Progenitor cell of endocrine pancreas (in vitro differentiated cells): ENCODE measurements at regions not wholly inside any gene's neighbourhood (a gene's known extent, or its start where the extent isn't known, plus 50 kb on each side); places are given as distances from the start of the nearest gene placed in this dataset.

ENCODE experiments used
- DNase-seq: peaks from one replicate; pipeline ENCODE4 v3.0.0; 2021; ENCODE audit warnings: low spot score; ENCODE audit not compliant: unreplicated experiment
- H3K27ac Mint-ChIP-seq: 2 replicates; pipeline ENCODE4 v1.8.0; 2021; ENCODE audit warnings: mild to moderate bottlenecking, moderate library complexity, mixed read lengths
- H3K27me3 Mint-ChIP-seq: 2 replicates; pipeline ENCODE4 v1.8.0; 2021; ENCODE audit warnings: mixed read lengths
- H3K36me3 Mint-ChIP-seq: 2 replicates; pipeline ENCODE4 v1.8.0; 2022; ENCODE audit warnings: mixed read lengths; ENCODE audit not compliant: insufficient read depth
- H3K4me1 Mint-ChIP-seq: 2 replicates; pipeline ENCODE4 v1.8.0; 2021; ENCODE audit warnings: low read depth, mixed read lengths
- H3K4me3 Mint-ChIP-seq: 2 replicates; pipeline ENCODE4 v1.8.0; 2021; ENCODE audit warnings: low read depth, mild to moderate bottlenecking, moderate library complexity, mixed read lengths
- H3K9me3 Mint-ChIP-seq: 2 replicates; pipeline ENCODE4 v1.8.0; 2021; ENCODE audit warnings: low read depth, mixed read lengths
- CTCF ChIP-seq: fragments of 200-600 bp; sonication (generic); IDR thresholded peaks from one replicate; pipeline ENCODE4 v1.5.0; 2021; ENCODE audit warnings: antibody characterized with exemption, mild to moderate bottlenecking; ENCODE audit not compliant: unreplicated experiment

GRCh38 chr2:16719485-16719808, 53.8 kb upstream of the CYRIA start:
- Mint-ChIP-seq H3K9me3 (no peaks in the 10 kb centered on the region), H3K4me1 (peaks cover 1% of the 10 kb centered on the region), H3K27ac (no peak overlapping the region), H3K4me3 (no peak overlapping the region), H3K36me3 (no peaks in the 10 kb centered on the region), H3K27me3 (peaks cover 21% of the 10 kb centered on the region)
- TF ChIP-seq CTCF = no peak
- DNase-seq = no peak

- Mint-ChIP-seq H3K4me1 (peaks cover 1% of the 10 kb centered on the region), H3K27ac (no peak overlapping the region), H3K4me3 (no peak overlapping the region), H3K9me3 (no peaks in the 10 kb centered on the region), H3K36me3 (no peaks in the 10 kb centered on the region), H3K27me3 (peaks cover 15% of the 10 kb centered on the region)
- no peak for DNase-seq
- no peak for TF ChIP-seq CTCF
Measured at GRCh38 chr2:16718576-16719484, 53.2 kb upstream of the CYRIA start.

- Mint-ChIP-seq H3K27me3 (peaks cover 15% of the 10 kb centered on the region), H3K4me3 (no peak overlapping the region), H3K36me3 (no peaks in the 10 kb centered on the region), H3K9me3 (no peaks in the 10 kb centered on the region), H3K4me1 (peaks cover 3% of the 10 kb centered on the region), H3K27ac (peak overlapping the region; percentile 15)
- no peak for DNase-seq
- TF ChIP-seq CTCF = no peak
Measured at GRCh38 chr2:16717477-16717876, 51.8 kb upstream of the CYRIA start.

GRCh38 chr2:16716944-16717343, 51.3 kb upstream of the CYRIA start:
- DNase-seq = no peak
- peaks cover 15% of the 10 kb centered on the region for H3K27me3 Mint-ChIP-seq
- H3K4me3 Mint-ChIP-seq = no peak overlapping the region
- no peak for TF ChIP-seq CTCF
- no peak overlapping the region for H3K27ac Mint-ChIP-seq
- H3K9me3 Mint-ChIP-seq = no peaks in the 10 kb centered on the region
- H3K4me1 Mint-ChIP-seq = peaks cover 3% of the 10 kb centered on the region
- no peaks in the 10 kb centered on the region for H3K36me3 Mint-ChIP-seq

- Mint-ChIP-seq H3K36me3 (no peaks in the 10 kb centered on the region), H3K4me1 (peaks cover 3% of the 10 kb centered on the region), H3K4me3 (no peak overlapping the region), H3K27ac (no peak overlapping the region), H3K9me3 (no peaks in the 10 kb centered on the region), H3K27me3 (peaks cover 15% of the 10 kb centered on the region)
- TF ChIP-seq CTCF = no peak
- no peak for DNase-seq
Measured at GRCh38 chr2:16716024-16716423, 50.4 kb upstream of the CYRIA start.
